Renal pelvis (tissue), 1 donor: ENCODE measurements at regions not wholly inside any gene's neighbourhood (a gene's known extent, or its start where the extent isn't known, plus 50 kb on each side); places are given as distances from the start of the nearest gene placed in this dataset.
"Not testable (repeated sequence)": the region's sequence is repeated elsewhere in the genome, so short reads cannot be mapped to it uniquely, and the experiment has no call there.

ENCODE experiments used
- DNase-seq: peaks from one replicate; pipeline ENCODE4 v3.0.0-alpha.2; 2013

GRCh38 chr2:240374085-240374907, 61.2 kb upstream of the GPC1 start:
- DNase-seq, result no peak

DNA sequence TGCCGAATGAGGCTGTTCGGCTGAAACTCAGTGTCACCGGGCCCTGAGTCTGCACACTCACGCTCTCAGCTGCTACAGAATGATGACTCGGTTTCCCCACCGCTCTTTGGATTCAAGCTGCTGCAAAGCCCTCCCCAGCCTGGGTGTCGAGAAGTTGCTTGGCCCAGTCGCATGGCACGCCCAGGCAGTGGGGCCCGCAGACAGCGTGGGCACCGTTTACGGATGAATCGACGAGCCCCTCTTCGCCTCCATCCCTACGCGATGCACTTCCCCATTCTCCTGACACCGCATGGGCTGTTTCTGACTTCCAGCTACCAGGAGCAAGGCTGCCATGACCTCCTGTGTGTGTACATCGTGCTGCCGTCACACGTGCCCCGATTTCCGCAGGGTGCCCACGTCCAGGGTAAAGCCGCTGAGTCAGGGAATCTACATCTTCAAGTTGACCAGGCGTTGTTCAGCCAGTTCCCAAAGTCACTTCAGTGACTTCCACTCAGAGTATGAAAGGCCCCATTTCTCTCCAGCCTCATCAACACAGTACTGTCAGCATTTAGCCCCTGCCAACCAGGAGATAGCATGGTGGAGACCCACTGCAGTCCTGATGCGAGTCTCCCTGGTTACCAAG, 60.3 kb upstream of the GPC1 start:
- DNase-seq, result no peak

GRCh38 chr2:240376739-240377138, 58.7 kb upstream of the GPC1 start:
- DNase-seq, result no peak

- DNase-seq, result no peak
Observed at GRCh38 chr2:240377366-240377765, 58.1 kb upstream of the GPC1 start.

- DNase-seq, result no peak
Observed at GRCh38 chr2:240379089-240379636, 56.3 kb upstream of the GPC1 start.

- no peak for DNase-seq
Observed at GRCh38 chr2:240383099-240383758, 52.2 kb upstream of the GPC1 start.

DNA sequence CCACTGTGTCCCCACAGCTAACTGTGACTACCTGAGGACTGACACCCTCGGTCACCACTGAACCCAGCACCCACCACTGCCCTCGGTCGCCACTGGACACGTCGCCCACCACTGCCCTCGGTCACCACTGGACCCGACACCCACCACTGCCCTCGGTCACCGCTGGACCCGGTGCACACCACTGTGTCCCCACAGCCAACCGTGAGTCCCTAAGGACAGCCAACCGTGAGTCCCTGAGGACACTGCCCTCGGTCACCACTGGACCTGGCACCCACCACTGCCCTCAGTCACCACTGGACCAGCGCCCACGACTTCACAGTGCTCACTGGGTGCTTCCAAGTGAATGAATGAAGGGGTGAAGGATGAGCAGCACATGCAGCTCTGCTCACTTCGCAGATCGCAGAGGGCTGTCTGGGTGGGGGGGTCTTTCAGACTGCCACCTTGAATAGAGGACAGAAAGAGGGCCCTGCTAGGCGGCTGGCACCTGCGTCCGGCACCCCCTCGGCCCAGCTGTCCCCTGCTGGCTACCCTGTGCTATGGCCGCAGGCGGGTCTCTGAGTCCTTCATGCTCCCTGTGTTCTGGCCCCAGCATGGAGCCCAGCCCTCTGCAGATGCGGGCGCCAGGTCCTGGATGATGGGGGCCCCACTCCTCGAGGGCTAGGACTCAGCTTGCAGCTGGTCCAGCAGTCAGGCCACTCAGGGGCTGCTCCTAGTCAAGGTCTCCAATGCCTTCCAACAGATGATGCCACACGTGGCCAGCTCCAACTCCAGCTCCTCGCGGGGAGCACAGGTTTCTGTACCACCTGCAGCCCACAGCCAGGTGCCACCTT, 51.4 kb upstream of the GPC1 start:
- no peak for DNase-seq

- no peak for DNase-seq
Observed at GRCh38 chr2:240384711-240385450, 50.6 kb upstream of the GPC1 start.

- not testable (repeated sequence) for DNase-seq
Observed at GRCh38 chr2:240385451-240386161, 49.9 kb upstream of the GPC1 start.
